HepG2 (cell line): ENCODE measurements at regions not wholly inside any gene's neighbourhood (a gene's known extent, or its start where the extent isn't known, plus 50 kb on each side); places are given as distances from the start of the nearest gene placed in this dataset.

ENCODE experiments used
- ATAC-seq: fragments of 200-7000 bp; cut with Tn5 transposase; 3 replicates; pipeline ENCODE4 v1.9.1; 2020; ENCODE audit warnings: mild to moderate bottlenecking, moderate library complexity
- BruUV-seq: library from RNA; stranded (reverse); fragments of 400-500 nt; replicated peaks from 2 replicates; lab custom pipeline; 2021; lab: Mats Ljungman, UMichigan
- CTCF ChIA-PET: fragments of 300-600 bp; formaldehyde crosslinking; extraction: SDS; loops from one replicate; lab custom pipeline; 2021; ENCODE audit warnings: low total read pairs, inconsistent platforms, low intra/inter-chr PET ratio; lab: Yijun Ruan, JAX
- POLR2A ChIA-PET: fragments of 350-600 bp; sonication (Branson Sonifier 250); formaldehyde crosslinking; loops from one replicate; lab custom pipeline; 2020; ENCODE audit warnings: antibody characterized with exemption, inconsistent platforms; lab: Yijun Ruan, JAX
- DNase-seq: peaks from one replicate; pipeline ENCODE4 v3.0.0-alpha.2; 2015; ENCODE audit warnings: low spot score
- FAIRE-seq: peaks from 3 replicates; lab custom pipeline; 2011; peaks lifted over from hg19 to GRCh38; lab: Jason Lieb, UNC
- H2AFZ ChIP-seq: one replicate; pipeline ENCODE4 v1.6.1; 2011; ENCODE audit warnings: low read length, inconsistent platforms
- H3K27ac ChIP-seq: fragments of 300-600 bp; 3 replicates; pipeline ENCODE4 v1.8.0; 2011; ENCODE audit warnings: mixed run types, mild to moderate bottlenecking, mixed read lengths, low read length, inconsistent platforms; ENCODE audit not compliant: insufficient read depth; ENCODE audit errors: extremely low read length
- H3K27me3 ChIP-seq, 2 experiments: fragments of 200-600 bp in 1 of 2; 2 replicates in 1 of 2; 3 replicates in 1 of 2; pipeline versions ENCODE4 v1.6.0 to v1.8.0; 2011; ENCODE audit warnings: low read length in 2 of 2, mild to moderate bottlenecking in 2 of 2, moderate library complexity in 2 of 2, inconsistent platforms in 1 of 2; ENCODE audit not compliant: insufficient read depth in 2 of 2, control insufficient read depth in 1 of 2
- H3K36me3 ChIP-seq, 2 experiments: fragments of 200-600 bp in 1 of 2; replicated peaks in 1 of 2; 2 replicates in 1 of 2; 3 replicates in 1 of 2; pipeline versions ENCODE4 v1.5.1 to v1.8.0; 2011; ENCODE audit warnings: low read length in 2 of 2, inconsistent platforms in 1 of 2; ENCODE audit not compliant: insufficient read depth in 2 of 2, control insufficient read depth in 1 of 2
- H3K4me1 ChIP-seq: 2 replicates; pipeline ENCODE4 v1.5.1; 2012; ENCODE audit warnings: low read length, inconsistent platforms; ENCODE audit not compliant: insufficient read depth
- H3K4me2 ChIP-seq: 2 replicates; pipeline ENCODE4 v1.6.0; 2011; ENCODE audit warnings: low read depth, low read length, inconsistent platforms
- H3K4me3 ChIP-seq, 3 experiments: fragments of 200-600 bp in 1 of 3; sonication (generic), shearing (Covaris generic) in 1 of 3; replicated peaks in 1 of 3; 2 replicates each; pipeline ENCODE4 v1.5.1; 2011 to 2016; ENCODE audit warnings: low read length in 3 of 3, inconsistent platforms in 2 of 3, low read depth in 2 of 3, mild to moderate bottlenecking in 2 of 3, control low read depth in 1 of 3, mixed read lengths in 1 of 3; ENCODE audit not compliant: insufficient read depth in 1 of 3
- H3K79me2 ChIP-seq: one replicate; pipeline ENCODE4 v1.6.1; 2011; ENCODE audit warnings: low read length, inconsistent platforms; ENCODE audit not compliant: insufficient read depth
- H3K9ac ChIP-seq: 2 replicates; pipeline ENCODE4 v1.6.0; 2011; ENCODE audit warnings: mild to moderate bottlenecking, low read depth, low read length, inconsistent platforms; ENCODE audit not compliant: insufficient read depth
- H3K9me3 ChIP-seq: 2 replicates; pipeline ENCODE4 v1.5.1; 2012; ENCODE audit warnings: mild to moderate bottlenecking, low read length
- H4K20me1 ChIP-seq: 2 replicates; pipeline ENCODE4 v1.6.0; 2011; ENCODE audit warnings: inconsistent platforms, mild to moderate bottlenecking, low read length, moderate library complexity; ENCODE audit not compliant: insufficient read depth
- CBFB ChIP-seq: sonication (generic); formaldehyde crosslinking; IDR thresholded peaks from 2 replicates; pipeline ENCODE4 v1.4.0; 2020; ENCODE audit warnings: missing genetic modification reagents
- GABPA ChIP-seq, 2 experiments: IDR thresholded peaks; 2 replicates each; pipeline ENCODE4 v1.6.1; 2011 to 2016; ENCODE audit warnings: low read depth in 2 of 2, low read length in 1 of 2, missing biosample characterization in 1 of 2, missing genetic modification characterization in 1 of 2
- LCORL ChIP-seq, 2 experiments: fragments of 450-650 bp in 1 of 2; sonication (generic) in 1 of 2; formaldehyde crosslinking in 1 of 2; IDR thresholded peaks; 2 replicates each; pipeline versions ENCODE4 v1.5.0 to v1.6.1; 2017 to 2020; ENCODE audit warnings: antibody characterized with exemption in 1 of 2, missing genetic modification reagents in 1 of 2
- REST ChIP-seq, 2 experiments: IDR thresholded peaks; 2 replicates each; pipeline ENCODE4 v1.6.1; 2011 to 2012; ENCODE audit warnings: low read length in 2 of 2, borderline replicate concordance in 1 of 2, low read depth in 1 of 2, mild to moderate bottlenecking in 1 of 2, moderate library complexity in 1 of 2
- ZNF850 ChIP-seq: sonication (generic); formaldehyde crosslinking; conservative IDR thresholded peaks from 2 replicates; pipeline ENCODE4 v1.9.0; 2021; ENCODE audit warnings: mild to moderate bottlenecking, missing genetic modification reagents
- ZSCAN22 ChIP-seq: sonication (generic); formaldehyde crosslinking; IDR thresholded peaks from 2 replicates; pipeline ENCODE4 v1.4.0; 2020; ENCODE audit warnings: mild to moderate bottlenecking, missing genetic modification reagents
- ZSCAN9 ChIP-seq: IDR thresholded peaks from 2 replicates; pipeline ENCODE4 v1.6.1; 2016; ENCODE audit warnings: borderline replicate concordance
- WGBS: methylation state at CpG from one replicate; pipeline ENCODE4 v1.1.6; 2017; ENCODE audit warnings: low lambda C conversion rate; 5-methylcytosine and 5-hydroxymethylcytosine counted together
- in situ Hi-C: cut with HindIII; loops from 2 replicates; pipeline ENCODE4 v1.10.0; 2017; ENCODE audit warnings: low pct_unique_long_range_greater_than_20kb; ENCODE audit not compliant: extremely low pct_ligation_motif_present
- intact Hi-C: fragments of 100-400 bp; cut with micrococcal nuclease; formaldehyde crosslinking; loops from one replicate; pipeline ENCODE4 v1.10.0; 2022; ENCODE audit not compliant: unreplicated experiment
- TF ChIP-seq, protein P1 (sequence below): sonication (generic); formaldehyde crosslinking; IDR thresholded peaks from 2 replicates; pipeline ENCODE4 v1.4.0; 2020; ENCODE audit warnings: mild to moderate bottlenecking, missing genetic modification reagents
- TF ChIP-seq, protein P2 (sequence below): sonication (generic); formaldehyde crosslinking; IDR thresholded peaks from 2 replicates; pipeline ENCODE4 v1.5.0; 2020; ENCODE audit warnings: mild to moderate bottlenecking, missing genetic modification reagents, borderline replicate concordance
- TF ChIP-seq, protein P3 (sequence below): sonication (generic); formaldehyde crosslinking; IDR thresholded peaks from 2 replicates; pipeline ENCODE4 v1.5.1; 2020; ENCODE audit warnings: missing genetic modification reagents, mild to moderate bottlenecking, borderline replicate concordance
- TF ChIP-seq, protein P4 (sequence below): IDR thresholded peaks from 2 replicates; pipeline ENCODE4 v1.6.1; 2016; ENCODE audit warnings: mild to moderate bottlenecking

DNA sequence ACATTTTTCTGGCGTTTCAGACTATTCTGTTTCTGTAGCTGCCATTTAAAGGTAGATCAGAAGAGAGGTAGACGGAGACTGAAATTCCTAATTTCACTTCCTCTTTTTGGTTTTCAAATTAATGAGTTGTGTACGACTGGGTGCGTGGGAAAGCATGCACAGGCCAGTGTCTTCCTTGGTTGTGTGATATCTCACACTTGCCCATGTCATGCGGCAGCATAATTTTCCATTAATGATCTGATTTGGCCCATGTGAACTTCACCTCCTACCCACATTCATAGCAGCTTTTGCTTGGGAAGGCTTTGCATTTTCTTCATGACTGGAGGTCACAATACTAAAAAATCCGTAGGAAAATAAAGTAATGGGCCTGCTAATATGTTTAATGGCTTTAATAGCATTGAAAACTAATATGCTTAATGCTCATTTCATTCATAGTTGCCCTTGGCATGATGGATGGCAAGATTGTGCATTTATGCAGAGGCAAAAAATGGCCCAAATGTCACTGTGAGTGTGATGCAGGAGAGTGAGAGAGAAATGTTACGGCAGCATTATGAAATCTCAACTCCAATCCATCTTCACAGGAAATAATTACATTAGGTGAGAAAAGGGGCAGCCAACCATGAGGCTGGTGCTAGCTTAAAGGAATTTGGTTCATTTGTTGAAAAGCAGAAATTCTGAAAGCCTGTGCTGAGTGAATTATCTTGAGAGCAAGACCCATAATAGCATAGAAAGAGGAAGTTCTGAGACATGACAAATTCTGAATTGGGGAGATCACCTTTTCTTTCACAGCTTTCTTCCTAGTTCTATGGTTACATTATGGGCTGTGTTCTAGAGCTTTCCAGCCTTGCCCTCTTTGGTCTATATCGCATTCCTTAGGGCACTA, 69.0 kb upstream of the UST start:
- H3K27me3 ChIP-seq = no peaks in the 10 kb centered on the region; a peak in 2 of 5 replicates
- in situ Hi-C loops (no loop called here), intact Hi-C loops (no loop called here)
- no TSS peak for BruUV-seq
- peaks cover 7% of the 10 kb centered on the region for H3K9me3 ChIP-seq
- ChIA-PET POLR2A (no interaction called here), CTCF (no interaction called here)
- no peak overlapping the region for H3K9ac ChIP-seq
- WGBS = 22% methylated on average over 8 of the region's 8 CpGs
- H4K20me1 ChIP-seq = no peaks in the 10 kb centered on the region
- H3K4me1 ChIP-seq = no peaks in the 10 kb centered on the region
- no peaks in the 10 kb centered on the region for H3K79me2 ChIP-seq
- FAIRE-seq (no peak), ATAC-seq (no peak), DNase-seq (no peak)
- no peak overlapping the region for H3K27ac ChIP-seq
- TF ChIP-seq GABPA (IDR thresholded peaks at IDR 0.05; ENCODE audit: low read depth, low read length) (no peak), GABPA (CRISPR knock-in tag; IDR thresholded peaks at IDR 0.05; ENCODE audit: low read depth) (no peak), ZSCAN9 (no peak), REST (IDR thresholded peaks at IDR 0.05; ENCODE audit: borderline replicate concordance in 1 of 2, low read depth in 1 of 2, low read length in 2 of 2) (no peak), ZSCAN22 (CRISPR knock-in tag) (no peak), CBFB (CRISPR knock-in tag) (no peak), LCORL (IDR thresholded peaks at IDR 0.05) (no peak), LCORL (CRISPR knock-in tag; IDR thresholded peaks at IDR 0.05) (no peak), ZNF850 (CRISPR knock-in tag) (no peak)
- TF ChIP-seq, protein P1, sequence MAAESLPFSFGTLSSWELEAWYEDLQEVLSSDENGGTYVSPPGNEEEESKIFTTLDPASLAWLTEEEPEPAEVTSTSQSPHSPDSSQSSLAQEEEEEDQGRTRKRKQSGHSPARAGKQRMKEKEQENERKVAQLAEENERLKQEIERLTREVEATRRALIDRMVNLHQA (CRISPR knock-in tag) = no peak
- TF ChIP-seq, protein P2, sequence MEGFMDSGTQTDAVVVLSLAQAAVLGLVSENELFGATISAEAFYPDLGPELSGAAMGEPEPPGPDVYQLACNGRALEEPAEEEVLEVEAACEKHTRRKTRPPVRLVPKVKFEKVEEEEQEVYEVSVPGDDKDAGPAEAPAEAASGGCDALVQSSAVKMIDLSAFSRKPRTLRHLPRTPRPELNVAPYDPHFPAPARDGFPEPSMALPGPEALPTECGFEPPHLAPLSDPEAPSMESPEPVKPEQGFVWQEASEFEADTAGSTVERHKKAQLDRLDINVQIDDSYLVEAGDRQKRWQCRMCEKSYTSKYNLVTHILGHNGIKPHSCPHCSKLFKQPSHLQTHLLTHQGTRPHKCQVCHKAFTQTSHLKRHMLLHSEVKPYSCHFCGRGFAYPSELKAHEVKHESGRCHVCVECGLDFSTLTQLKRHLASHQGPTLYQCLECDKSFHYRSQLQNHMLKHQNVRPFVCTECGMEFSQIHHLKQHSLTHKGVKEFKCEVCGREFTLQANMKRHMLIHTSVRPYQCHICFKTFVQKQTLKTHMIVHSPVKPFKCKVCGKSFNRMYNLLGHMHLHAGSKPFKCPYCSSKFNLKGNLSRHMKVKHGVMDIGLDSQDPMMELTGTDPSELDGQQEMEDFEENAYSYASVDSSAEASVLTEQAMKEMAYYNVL = no peak
- TF ChIP-seq, protein P3, sequence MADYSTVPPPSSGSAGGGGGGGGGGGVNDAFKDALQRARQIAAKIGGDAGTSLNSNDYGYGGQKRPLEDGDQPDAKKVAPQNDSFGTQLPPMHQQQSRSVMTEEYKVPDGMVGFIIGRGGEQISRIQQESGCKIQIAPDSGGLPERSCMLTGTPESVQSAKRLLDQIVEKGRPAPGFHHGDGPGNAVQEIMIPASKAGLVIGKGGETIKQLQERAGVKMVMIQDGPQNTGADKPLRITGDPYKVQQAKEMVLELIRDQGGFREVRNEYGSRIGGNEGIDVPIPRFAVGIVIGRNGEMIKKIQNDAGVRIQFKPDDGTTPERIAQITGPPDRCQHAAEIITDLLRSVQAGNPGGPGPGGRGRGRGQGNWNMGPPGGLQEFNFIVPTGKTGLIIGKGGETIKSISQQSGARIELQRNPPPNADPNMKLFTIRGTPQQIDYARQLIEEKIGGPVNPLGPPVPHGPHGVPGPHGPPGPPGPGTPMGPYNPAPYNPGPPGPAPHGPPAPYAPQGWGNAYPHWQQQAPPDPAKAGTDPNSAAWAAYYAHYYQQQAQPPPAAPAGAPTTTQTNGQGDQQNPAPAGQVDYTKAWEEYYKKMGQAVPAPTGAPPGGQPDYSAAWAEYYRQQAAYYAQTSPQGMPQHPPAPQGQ (CRISPR knock-in tag) = no peak
- TF ChIP-seq, protein P4, sequence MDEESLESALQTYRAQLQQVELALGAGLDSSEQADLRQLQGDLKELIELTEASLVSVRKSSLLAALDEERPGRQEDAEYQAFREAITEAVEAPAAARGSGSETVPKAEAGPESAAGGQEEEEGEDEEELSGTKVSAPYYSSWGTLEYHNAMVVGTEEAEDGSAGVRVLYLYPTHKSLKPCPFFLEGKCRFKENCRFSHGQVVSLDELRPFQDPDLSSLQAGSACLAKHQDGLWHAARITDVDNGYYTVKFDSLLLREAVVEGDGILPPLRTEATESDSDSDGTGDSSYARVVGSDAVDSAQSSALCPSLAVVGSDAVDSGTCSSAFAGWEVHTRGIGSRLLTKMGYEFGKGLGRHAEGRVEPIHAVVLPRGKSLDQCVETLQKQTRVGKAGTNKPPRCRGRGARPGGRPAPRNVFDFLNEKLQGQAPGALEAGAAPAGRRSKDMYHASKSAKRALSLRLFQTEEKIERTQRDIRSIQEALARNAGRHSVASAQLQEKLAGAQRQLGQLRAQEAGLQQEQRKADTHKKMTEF (CRISPR knock-in tag) = no peak
- no peak overlapping the region for H3K4me2 ChIP-seq
- H3K4me3 ChIP-seq = no peak overlapping the region
- no peaks in the 10 kb centered on the region for H3K36me3 ChIP-seq
- H2AFZ ChIP-seq = no peak overlapping the region
